HCT116 (cell line): ENCODE measurements at regions not wholly inside any gene's neighbourhood (a gene's known extent, or its start where the extent isn't known, plus 50 kb on each side); places are given as distances from the start of the nearest gene placed in this dataset.

Experiments used
- ATAC-seq: fragments of 200-7000 bp; cut with Tn5 transposase; 2 replicates; pipeline ENCODE4 v1.9.1; 2020; ENCODE audit warnings: mild to moderate bottlenecking, moderate library complexity
- BruUV-seq: library from RNA; stranded (reverse); fragments of 400-500 nt; replicated peaks from 2 replicates; lab custom pipeline; 2021; lab: Mats Ljungman, UMichigan
- CTCF ChIA-PET: fragments of 300-600 bp; sonication (Branson Sonifier 250); formaldehyde crosslinking; loops from one replicate; lab custom pipeline; 2021; ENCODE audit warnings: antibody characterized with exemption; lab: Charles Lee
- POLR2A ChIA-PET: fragments of 300-600, 350-600 bp; sonication (Branson Sonifier 250); formaldehyde crosslinking; loops from one replicate; lab custom pipeline; 2021; ENCODE audit warnings: antibody characterized with exemption; lab: Charles Lee
- RAD21 ChIA-PET, 2 experiments: fragments of 300-600 bp; sonication (Branson Sonifier 250); formaldehyde crosslinking; loops; one replicate each; lab custom pipeline; 2023; ENCODE audit warnings: low total read pairs in 2 of 2; ENCODE audit not compliant: uncharacterized antibody in 2 of 2, unreplicated experiment in 2 of 2, low non-redundant PET in 1 of 2; lab: Charles Lee
- DNase-seq: peaks from one replicate; pipeline ENCODE4 v3.0.0-alpha.2; 2010; ENCODE audit warnings: low read depth, low spot score
- H2AFZ ChIP-seq: fragments of 200-600 bp; shearing (Covaris generic), sonication (generic); 2 replicates; pipeline ENCODE4 v1.6.1; 2017; ENCODE audit warnings: low read depth, mixed run types, mixed read lengths, antibody characterized with exemption, low read length; ENCODE audit not compliant: poor library complexity, severe bottlenecking
- H3K27ac ChIP-seq: 2 replicates; pipeline ENCODE4 v1.5.1; 2012; ENCODE audit warnings: low read depth, low read length
- H3K27me3 ChIP-seq: fragments of 200-600 bp; sonication (generic); 2 replicates; pipeline ENCODE4 v1.6.1; 2016; ENCODE audit warnings: mixed run types, low read length, mixed read lengths; ENCODE audit not compliant: insufficient read depth
- H3K36me3 ChIP-seq, 2 experiments: fragments of 200-500 bp in 1 of 2; fragments of 200-600 bp in 1 of 2; sonication (Bioruptor generic) in 1 of 2; sonication (generic) in 1 of 2; 2 replicates each; pipeline versions ENCODE4 v1.5.1 to v1.6.1; 2014 to 2016; ENCODE audit warnings: low read length in 2 of 2, inconsistent platforms in 1 of 2, mixed read lengths in 1 of 2, mixed run types in 1 of 2; ENCODE audit not compliant: insufficient read depth in 2 of 2, control insufficient read depth in 1 of 2
- H3K4me1 ChIP-seq, 2 experiments: fragments of 200-600 bp in 1 of 2; sonication (generic) in 1 of 2; 2 replicates each; pipeline versions ENCODE4 v1.5.1 to v1.6.1; 2012 to 2017; ENCODE audit warnings: low read length in 2 of 2, inconsistent platforms in 1 of 2, mild to moderate bottlenecking in 1 of 2, mixed read lengths in 1 of 2, mixed run types in 1 of 2, moderate library complexity in 1 of 2; ENCODE audit not compliant: insufficient read depth in 2 of 2, control insufficient read depth in 1 of 2
- H3K4me2 ChIP-seq: fragments of 200-600 bp; sonication (generic); 2 replicates; pipeline ENCODE4 v1.6.1; 2017; ENCODE audit warnings: mixed run types, low read length, mixed read lengths
- H3K4me3 ChIP-seq, 2 experiments: fragments of 200-600 bp in 1 of 2; sonication (generic) in 1 of 2; replicated peaks in 1 of 2; 2 replicates each; pipeline ENCODE4 v1.5.1; 2011 to 2016; ENCODE audit warnings: low read length in 2 of 2, control low read depth in 1 of 2, low read depth in 1 of 2, mild to moderate bottlenecking in 1 of 2, mixed read lengths in 1 of 2, mixed run types in 1 of 2
- H3K79me2 ChIP-seq: fragments of 200-600 bp; sonication (generic); 2 replicates; pipeline ENCODE4 v1.6.1; 2017; ENCODE audit warnings: mild to moderate bottlenecking, mixed run types, low read length, moderate library complexity, mixed read lengths; ENCODE audit not compliant: insufficient read depth
- H3K9ac ChIP-seq: fragments of 200-600 bp; sonication (generic); 2 replicates; pipeline ENCODE4 v1.6.1; 2016; ENCODE audit warnings: low read length, mixed read lengths
- H3K9me2 ChIP-seq: fragments of 200-600 bp; sonication (generic), shearing (Covaris generic); 2 replicates; pipeline ENCODE4 v1.6.1; 2017; ENCODE audit warnings: mixed run types, mild to moderate bottlenecking, moderate library complexity; ENCODE audit not compliant: insufficient read depth
- H3K9me3 ChIP-seq, 2 experiments: fragments of 200-500 bp in 1 of 2; fragments of 200-600 bp in 1 of 2; sonication (Bioruptor generic) in 1 of 2; sonication (generic) in 1 of 2; 2 replicates each; pipeline ENCODE4 v1.6.1; 2014 to 2017; ENCODE audit warnings: low read length in 2 of 2, mixed read lengths in 2 of 2, inconsistent platforms in 1 of 2, low read depth in 1 of 2, mild to moderate bottlenecking in 1 of 2, mixed run types in 1 of 2, moderate library complexity in 1 of 2; ENCODE audit not compliant: control insufficient read depth in 1 of 2, insufficient read depth in 1 of 2
- H4K20me1 ChIP-seq: fragments of 200-600 bp; sonication (generic), shearing (Covaris generic); 2 replicates; pipeline ENCODE4 v1.6.1; 2017; ENCODE audit warnings: mixed run types, mild to moderate bottlenecking, moderate library complexity; ENCODE audit not compliant: insufficient read depth
- CEBPB ChIP-seq: IDR thresholded peaks from 2 replicates; pipeline ENCODE4 v1.6.1; 2012; ENCODE audit warnings: low read depth
- EGR1 ChIP-seq: IDR thresholded peaks from 2 replicates; pipeline ENCODE4 v1.6.1; 2012; ENCODE audit warnings: low read depth
- ELF1 ChIP-seq: IDR thresholded peaks from 2 replicates; pipeline ENCODE4 v1.6.1; 2012; ENCODE audit warnings: low read depth, borderline replicate concordance
- EZH2 ChIP-seq: fragments of 200-600 bp; sonication (generic); IDR thresholded peaks from 2 replicates; pipeline ENCODE4 v1.6.1; 2017; ENCODE audit warnings: antibody characterized with exemption, mixed run types
- FOSL1 ChIP-seq: IDR thresholded peaks from 2 replicates; pipeline ENCODE4 v1.6.1; 2012; ENCODE audit warnings: low read depth
- POLR2A ChIP-seq: IDR thresholded peaks from 2 replicates; pipeline ENCODE4 v1.7.0; 2011; ENCODE audit warnings: borderline replicate concordance; ENCODE audit not compliant: insufficient read depth, insufficient read length; ENCODE audit errors: extremely low read depth
- SIN3A ChIP-seq: IDR thresholded peaks from 2 replicates; pipeline ENCODE4 v1.6.1; 2012; ENCODE audit warnings: low read depth
- SP1 ChIP-seq: IDR thresholded peaks from 2 replicates; pipeline ENCODE4 v1.6.1; 2012; ENCODE audit warnings: low read depth
- SRF ChIP-seq: IDR thresholded peaks from 2 replicates; pipeline ENCODE4 v1.6.1; 2012; ENCODE audit warnings: low read depth
- ZBTB33 ChIP-seq: IDR thresholded peaks from 2 replicates; pipeline ENCODE4 v1.6.1; 2011; ENCODE audit warnings: mild to moderate bottlenecking, low read length, moderate library complexity; ENCODE audit not compliant: insufficient replicate concordance; ENCODE audit errors: extremely low read depth
- ZFX ChIP-seq: fragments of 450-650 bp; IDR thresholded peaks from 2 replicates; pipeline ENCODE4 v1.6.1; 2017
- ZNF274 ChIP-seq: fragments of 200-500 bp; sonication (Bioruptor generic); IDR thresholded peaks from 2 replicates; pipeline ENCODE4 v1.6.1; 2014; ENCODE audit warnings: mild to moderate bottlenecking, low read depth, low read length, inconsistent platforms
- intact Hi-C: fragments of 100-400 bp; cut with micrococcal nuclease; formaldehyde crosslinking; loops from 2 replicates; pipeline ENCODE4 v1.10.0; 2022
- TF ChIP-seq, protein P1 (sequence below): IDR thresholded peaks from 2 replicates; pipeline ENCODE4 v1.6.1; 2012

- no peak for TF ChIP-seq ZBTB33
- no peak for TF ChIP-seq CEBPB
- no peak for TF ChIP-seq ZFX
These were observed 342.4 kb downstream of the AKAIN1 start (continued) for GRCh38 chr18:4854671-4855070.

GRCh38 chr18:4851301-4851976 lies 345.6 kb downstream of the AKAIN1 start:
- TF ChIP-seq, protein P1, sequence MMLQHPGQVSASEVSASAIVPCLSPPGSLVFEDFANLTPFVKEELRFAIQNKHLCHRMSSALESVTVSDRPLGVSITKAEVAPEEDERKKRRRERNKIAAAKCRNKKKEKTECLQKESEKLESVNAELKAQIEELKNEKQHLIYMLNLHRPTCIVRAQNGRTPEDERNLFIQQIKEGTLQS = no peak
- TF ChIP-seq FOSL1 (no peak), SIN3A (no peak), SRF (no peak), POLR2A (no peak), SP1 (no peak), EZH2 (no peak), EGR1 (no peak), ZNF274 (no peak), ELF1 (no peak), ZBTB33 (no peak)
- TF ChIP-seq, all 23 proteins: peak for 0
- Histone ChIP-seq H3K4me3 (no peak overlapping the region), H3K27me3 (no peaks in the 10 kb centered on the region), H3K9me2 (no peaks in the 10 kb centered on the region), H2AFZ (no peak overlapping the region), H3K27ac (no peak overlapping the region), H3K79me2 (no peaks in the 10 kb centered on the region), H3K4me1 (no peaks in the 10 kb centered on the region), H3K4me2 (no peak overlapping the region), H3K9me3 (peaks cover 14 to 15% of the 10 kb centered on the region in 2 experiments; a peak in 2 of 4 replicates), H4K20me1 (no peaks in the 10 kb centered on the region), H3K9ac (no peak overlapping the region), H3K36me3 (no peaks in the 10 kb centered on the region)
- intact Hi-C loops = no loop called here
- no TSS peak for BruUV-seq
- DNase-seq (no peak), ATAC-seq (no peak)
- ChIA-PET POLR2A (no interaction called here), CTCF (no interaction called here), RAD21 (no interaction called here)
